SW 1271 (cell line): ENCODE measurements at regions not wholly inside any gene's neighbourhood (a gene's known extent, or its start where the extent isn't known, plus 50 kb on each side); places are given as distances from the start of the nearest gene placed in this dataset.
A peak's percentile ranks its signal among the peaks of the same experiment; 100 is the strongest.
"Not testable (repeated sequence)": the region's sequence is repeated elsewhere in the genome, so short reads cannot be mapped to it uniquely, and the experiment has no call there.

Source experiments
- DNase-seq, 2 experiments: peaks; one replicate each; lab custom pipeline; 2025; lab: John Stamatoyannopoulos, UW

DNA sequence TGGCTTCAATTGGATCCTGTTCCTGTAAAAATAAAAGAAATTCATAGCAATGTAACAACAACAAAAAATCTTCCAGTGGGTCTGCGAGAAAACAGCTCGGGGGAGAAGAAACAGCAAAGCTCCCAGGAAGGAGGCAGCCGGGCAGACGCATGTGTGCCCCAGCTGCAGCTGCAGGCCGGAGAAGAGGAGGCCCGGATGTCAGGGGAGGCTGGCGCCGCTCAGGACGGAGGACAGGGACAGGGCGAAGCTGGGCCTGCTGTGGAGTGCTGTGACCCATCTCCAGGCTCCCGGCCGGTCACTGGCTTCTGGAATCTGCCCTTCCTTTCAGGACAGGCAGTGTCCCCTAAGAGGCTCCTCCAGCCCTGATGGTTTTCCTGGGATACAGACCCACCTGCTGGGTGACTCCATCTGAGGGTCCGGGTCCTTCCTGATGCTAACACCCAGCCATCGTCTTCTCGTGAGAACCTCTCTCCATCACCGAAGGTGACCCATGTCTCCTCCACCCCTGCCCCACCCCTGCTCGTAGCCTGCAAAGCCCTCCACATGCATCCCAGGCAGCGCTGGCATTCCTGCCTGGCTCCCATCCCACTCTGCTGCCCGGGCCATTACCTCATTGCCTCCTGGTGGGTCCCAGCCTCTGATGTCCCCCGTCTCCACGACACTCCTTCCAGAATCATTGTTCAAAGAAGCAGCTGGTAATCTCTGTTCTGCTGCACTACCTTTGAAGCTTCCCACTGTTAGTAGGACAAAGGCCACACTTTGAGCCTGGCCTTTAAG is 145.4 kb upstream of the TWIST2 start:
- no peak for DNase-seq

DNA sequence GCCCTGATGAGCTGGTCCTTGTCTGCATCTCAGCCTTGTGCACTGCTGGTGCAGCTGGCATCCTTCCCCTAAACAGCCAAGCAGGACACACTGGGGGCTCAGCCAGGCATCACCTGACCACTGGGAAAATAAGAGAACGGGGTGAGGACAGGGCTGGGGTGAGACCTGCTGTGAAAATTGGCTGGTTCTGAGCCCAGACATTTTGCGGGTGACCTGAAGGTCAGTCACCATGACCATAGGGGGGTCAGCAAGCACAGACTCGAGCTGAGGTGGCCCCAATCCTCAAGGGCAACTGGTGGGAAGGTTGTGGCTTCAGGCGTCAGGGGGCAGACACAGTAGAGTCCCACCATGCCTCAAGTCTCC is 144.9 kb upstream of the TWIST2 start:
- DNase-seq: no peak

DNA sequence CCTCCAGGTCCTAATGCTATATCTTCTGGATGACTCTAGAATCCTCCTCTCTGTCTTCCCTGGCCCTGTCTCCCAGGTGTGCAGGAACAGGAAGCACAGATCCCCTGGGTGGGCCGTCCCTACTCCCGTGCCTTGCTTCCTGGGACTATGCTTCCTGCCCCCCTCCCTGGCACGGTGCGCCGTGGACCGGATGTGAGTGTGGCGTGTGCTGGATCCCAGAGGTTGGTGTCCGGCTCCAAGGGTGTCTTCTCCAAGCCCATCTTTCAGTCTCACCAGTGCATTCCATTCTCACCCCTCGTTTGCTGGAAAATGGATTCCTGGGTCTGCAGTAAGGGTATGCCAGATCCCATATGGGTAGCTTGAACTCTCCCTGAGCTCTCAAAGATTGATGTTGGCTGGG is 144.4 kb upstream of the TWIST2 start:
- no peak for DNase-seq

DNA sequence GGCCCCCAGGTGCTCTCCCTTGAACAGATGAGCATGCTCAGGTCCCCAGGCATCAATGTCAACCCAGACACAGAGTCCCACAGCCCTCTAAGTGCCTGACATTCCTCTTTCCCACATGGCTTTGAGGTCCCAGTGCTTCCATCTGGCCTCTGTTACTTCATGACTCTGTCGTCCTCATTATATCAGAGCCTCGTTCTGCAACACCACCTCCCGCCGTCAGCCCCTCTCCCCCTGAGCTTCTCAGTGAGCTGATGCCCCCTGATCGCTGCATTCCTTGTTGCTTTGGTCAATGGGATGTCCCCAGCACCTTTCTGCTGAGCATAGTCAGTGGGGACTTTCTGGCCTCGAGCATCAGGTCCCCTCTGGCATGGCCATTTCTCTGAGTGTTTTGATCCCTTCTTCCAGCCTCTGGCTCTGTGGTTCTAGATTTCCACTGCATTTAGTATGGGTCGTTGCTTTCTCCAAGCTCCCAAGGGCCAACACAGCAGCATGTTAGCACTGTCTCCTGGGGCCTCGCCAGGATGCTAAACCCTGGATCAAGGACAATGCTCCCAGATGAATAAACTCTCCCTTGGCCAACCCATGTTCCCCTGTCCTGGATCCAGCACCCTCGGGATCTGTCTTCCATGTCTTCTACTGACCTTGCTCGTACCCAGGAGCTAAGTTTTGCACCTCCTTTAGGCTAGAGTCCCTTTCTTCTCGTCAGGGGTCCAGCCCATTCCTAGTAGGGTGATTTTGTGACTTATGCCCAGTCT is 143.2 kb upstream of the TWIST2 start:
- DNase-seq: no peak

DNA sequence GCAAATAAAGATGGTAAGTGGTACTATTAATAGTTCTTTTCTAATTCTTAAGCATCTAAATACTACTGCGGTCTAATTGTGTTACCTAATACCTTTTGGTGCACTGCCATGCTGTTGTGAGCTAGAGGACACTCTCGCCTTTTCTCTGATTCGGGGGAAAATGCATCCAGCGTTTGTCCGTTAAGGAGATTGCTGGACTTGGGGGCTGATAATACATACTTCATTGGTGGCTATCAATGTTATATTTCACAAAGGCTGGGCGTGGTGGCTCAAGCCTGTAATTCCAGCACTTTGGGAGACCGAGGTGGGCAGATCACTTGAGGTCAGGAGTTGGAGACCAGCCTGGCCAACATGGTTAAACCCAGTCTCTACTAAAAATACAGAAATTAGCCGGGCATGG is 141.7 kb upstream of the TWIST2 start:
- DNase-seq: no peak

DNA sequence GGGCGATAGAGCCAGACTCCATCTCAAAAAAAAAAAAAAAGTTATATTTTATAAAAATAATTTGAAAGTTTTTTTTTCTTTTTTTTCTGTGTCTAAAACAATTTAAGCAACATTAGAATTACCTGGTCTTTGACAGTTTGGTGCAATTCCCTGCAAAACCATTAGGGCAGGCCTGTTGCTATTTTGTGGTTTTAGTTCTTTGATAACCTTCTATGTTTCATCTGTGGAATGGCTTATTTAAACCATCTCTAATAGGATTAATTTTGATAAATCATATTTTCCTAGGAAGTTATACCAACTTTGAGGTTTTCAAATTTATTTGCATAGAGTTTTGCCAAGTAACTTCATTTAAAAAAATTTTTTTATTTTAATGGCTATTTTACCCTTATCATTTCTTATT is 141.2 kb upstream of the TWIST2 start:
- DNase-seq: peak in 1 of 2 experiments; percentile 24

DNA sequence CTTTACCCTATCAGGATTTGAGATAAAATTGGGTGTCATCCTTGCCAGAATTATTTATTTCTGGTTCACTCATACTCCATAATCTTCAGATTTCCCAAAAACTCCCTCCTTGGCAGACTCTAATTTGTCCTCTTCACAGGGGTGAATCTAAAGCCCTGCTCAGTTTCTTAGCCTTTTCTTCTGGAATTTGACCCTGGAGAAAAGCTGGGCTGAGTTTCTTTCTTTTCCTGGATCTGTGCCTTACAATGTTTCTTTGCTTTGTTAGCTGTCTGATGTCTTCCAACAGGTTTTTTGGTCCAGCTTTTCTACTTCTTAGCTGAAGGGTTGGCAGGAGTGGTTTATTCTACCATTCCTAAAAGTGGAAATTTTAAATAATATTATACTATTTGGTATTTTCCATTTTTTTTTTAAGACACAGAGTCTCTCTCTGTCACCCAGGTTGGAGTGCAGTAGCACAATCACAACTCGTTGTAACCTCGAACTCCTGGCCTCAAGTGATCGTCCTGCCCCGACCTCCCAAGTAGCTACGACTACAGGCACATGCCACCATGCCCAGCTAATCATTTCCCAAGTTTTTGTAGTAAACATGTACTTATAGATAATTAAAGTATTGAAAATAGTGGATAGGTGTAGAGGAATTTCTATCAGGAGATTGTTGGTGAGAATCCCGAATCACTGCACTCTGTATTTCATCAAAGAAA is 138.4 kb upstream of the TWIST2 start:
- DNase-seq: no peak

DNA sequence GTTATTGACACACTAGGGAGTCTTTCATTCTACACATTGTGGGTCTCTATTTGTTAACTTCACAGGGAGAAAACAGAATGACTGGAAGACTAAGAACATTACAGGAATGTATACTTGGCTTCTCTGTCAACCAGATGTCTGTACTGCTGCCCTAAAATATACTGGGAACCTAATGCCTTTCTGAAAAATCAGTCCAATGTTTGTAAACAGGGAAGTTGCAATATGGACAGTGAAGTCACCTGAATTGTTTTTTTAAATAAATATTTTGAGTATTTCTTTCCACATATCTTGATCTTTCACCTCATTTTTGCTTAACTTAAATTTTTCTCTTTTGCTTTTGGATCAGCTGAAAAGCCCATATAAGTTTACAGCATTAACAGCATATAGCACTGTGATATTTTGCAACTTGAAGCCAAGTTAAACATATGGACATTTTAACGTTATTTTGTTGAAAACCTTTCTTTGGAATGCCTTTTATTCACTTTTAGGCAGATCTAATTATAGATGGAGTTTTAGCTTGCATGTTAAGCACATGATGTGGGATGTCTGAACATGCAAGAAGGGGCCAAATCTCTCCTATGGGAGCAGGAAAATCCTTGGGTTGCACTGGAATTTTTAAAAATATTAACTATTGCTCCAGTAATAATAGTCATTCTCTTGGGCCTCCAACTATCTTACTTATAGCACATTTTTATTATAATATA is 137.7 kb upstream of the TWIST2 start:
- DNase-seq: no peak

DNA sequence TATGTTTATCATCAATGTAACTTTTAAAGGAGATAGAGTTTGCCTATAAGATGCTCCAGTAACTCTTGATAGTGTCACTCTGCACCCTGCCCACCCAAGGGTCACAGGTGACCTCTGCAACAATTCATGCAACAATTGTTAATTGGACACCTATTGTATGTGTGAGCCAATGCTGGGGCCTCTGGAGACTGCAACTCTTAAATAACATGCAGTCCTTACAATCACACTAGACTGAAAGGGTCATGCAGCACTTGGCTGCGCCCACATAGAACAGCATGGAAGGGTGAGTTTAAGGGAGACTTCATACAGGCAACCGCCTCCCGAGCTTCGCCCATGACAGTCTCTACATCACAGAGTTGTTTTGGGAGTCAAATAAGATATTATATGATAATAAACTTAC is 137.1 kb upstream of the TWIST2 start:
- no peak for DNase-seq

DNA sequence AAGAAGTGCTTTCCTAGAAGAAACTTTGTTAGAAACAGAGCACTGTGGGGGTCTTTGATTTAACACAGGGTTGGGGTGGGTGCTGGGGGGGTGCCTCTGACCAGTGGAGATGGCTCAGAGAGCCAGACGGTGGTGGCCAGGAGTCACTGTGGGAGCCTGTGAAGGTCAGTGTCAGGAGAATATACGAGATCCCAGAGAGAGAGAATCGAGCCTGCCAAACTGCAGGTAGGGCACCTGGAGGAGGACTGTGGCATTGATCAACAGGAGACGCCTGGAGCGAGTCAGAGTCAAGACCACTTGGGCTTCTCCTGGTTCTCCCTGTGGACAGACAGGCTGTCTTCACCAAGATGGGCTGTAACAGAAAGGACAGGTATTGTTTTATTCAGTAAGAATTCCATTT is 136.5 kb upstream of the TWIST2 start:
- DNase-seq: no peak

DNA sequence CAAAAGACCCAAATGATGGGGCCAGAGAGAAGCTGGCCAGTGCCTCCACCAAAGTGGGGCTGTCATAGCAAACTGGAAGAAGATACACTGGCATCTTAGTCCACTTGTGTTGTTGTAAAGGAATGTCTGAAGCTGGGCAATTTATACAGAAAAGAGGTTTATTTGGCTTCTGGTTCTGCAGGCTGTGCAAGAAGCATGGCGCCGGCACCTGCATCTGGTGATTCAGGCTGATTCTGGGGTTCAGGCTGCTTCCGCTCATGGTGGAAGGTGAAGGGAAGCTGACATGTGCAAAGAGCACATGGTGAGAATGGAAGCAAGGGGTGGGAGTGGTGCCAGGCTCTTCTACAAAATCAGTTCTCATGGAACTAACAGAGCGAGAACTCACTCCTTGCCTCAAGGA is 135.9 kb upstream of the TWIST2 start:
- no peak for DNase-seq

DNA sequence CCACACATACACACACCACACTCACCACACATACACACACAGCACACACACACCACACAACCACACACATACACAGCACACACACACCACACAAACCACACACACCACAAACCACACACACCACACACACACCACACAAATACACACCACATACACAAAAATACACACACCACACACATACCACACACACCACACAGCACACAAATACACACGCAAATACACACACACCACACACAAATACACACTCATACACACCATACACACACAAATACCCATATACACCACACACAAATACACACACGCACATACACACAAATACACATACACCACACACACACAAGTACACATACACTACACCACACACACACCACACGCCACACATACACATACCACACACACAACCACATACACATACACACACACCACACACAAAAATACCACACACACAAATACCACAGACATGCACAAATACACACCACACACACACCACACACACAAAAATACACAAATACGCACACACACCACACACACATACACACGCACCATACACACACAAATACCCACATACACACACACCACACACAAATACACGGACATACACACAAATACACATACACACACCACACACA is 134.6 kb upstream of the TWIST2 start:
- no peak for DNase-seq

DNA sequence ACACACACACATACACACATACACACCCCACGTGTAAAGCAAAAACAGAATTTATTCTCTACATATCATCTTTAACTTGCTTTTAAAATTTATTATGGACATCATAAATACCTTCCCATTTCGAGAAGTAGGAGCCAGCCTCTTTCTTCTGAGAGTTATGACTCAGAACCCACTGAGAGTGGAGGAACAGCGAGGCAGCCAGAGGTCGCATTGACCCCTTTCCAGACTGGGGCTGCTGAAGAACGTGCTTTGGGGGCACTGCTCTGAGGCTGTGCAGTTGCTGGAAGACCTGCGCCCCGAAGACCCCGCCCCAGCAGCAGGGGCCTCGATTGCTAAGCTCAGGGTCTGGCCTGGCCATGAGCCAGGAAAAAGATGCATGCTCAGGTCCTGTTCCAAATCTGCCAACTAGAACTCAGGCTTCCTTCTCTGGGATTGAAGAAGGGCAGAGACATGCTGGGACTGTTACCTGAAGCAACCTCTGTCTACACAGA is 133.8 kb upstream of the TWIST2 start:
- no peak for DNase-seq

DNA sequence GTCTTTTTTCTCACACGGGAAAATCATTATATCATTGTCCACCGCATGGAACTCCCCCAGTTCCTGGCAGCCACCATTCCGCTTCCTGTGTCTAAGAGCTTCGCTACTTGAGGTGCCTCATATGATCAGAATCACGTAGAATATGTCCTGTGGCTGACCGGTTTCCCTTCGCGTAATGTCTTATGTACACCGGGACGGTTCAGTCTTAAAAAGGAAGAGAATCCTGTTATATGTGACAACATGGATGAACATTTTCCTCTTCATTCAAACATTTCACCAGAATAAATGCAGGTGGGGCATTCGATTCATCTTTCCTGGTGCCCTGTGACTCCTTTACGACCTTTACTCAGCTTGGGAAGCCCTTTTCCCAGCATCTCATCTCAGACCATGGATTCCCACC is 131.7 kb upstream of the TWIST2 start:
- DNase-seq: no peak

DNA sequence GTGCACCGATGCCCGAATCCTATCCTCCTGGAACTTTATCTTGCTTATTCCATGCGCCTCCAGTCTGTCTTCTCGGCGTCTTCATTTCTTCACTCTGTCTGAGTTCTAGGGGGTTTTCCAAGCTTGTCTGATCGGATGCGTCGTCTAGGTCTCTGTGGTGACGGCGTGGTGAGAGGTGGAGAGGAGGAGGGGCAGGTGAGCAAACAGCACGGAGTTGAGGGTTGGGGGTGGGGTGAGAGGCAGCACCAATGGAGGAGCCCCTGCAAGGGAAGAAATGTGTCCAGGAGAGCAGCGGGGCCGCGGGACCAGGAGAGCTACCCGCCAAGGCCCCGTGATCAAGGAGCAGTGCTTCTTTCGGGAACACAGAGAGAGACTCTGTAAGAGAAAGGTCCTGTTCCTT is 131.3 kb upstream of the TWIST2 start:
- DNase-seq: no peak

DNA sequence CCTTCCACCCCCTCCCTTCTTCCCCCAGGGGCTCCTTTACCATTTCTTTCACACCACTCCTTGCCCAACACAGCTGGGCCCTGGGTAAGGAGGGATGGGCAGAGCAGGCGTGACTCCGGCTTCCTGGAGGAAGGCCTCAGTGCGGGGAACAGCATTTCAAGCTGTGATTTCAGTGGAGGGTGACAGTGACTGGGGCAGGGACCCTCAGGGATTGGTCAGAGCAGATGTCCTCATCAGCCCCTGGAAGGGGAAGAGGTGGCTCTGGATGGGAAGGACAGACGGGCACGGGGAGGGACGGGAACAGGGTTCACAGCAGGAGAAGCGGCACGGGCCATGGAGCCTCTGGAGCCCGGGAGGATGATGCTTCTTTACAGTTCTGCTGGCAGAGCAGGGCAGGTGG is 130.8 kb upstream of the TWIST2 start:
- DNase-seq: no peak

DNA sequence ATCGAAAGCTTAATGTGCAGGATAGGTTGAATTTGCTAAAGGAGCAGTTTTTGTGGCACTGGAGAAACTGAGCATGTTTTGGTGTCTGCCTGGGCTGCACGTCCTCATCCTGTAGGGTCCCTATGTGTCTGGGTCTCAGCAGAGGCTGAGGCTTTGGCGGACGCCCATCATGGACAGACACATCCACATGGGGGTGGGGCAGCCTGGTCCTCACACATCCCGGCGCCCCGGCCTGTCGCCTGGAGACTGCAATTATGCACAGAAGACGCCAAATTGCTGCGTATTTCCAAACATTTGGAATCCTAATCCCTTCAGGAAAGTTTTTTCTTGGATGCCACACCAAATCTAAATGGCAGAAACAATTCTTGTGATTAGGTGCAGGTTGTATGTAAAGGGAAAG is 128.2 kb upstream of the TWIST2 start:
- no peak for DNase-seq

DNA sequence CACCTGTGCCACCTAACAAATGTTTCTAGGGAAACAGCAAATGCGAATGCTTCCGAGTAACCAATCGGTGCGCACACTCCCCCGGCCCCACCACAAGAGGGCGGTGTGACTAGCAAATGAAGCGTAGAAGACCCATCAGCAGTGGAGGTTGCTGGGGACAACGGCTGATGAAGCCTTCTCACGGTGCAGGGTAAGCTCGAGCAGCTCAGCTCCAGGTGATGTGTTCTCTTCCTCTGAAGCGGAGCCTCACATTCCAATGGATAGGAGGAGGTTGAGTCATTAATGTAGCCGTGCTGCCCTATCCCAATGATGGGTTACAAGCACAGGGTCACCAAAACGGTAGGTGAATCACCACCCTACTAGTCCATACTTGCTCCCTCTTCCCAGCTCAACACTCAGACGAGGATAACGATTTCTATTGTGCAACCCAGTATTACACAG is 127.6 kb upstream of the TWIST2 start:
- DNase-seq: peak in 1 of 2 experiments; percentile 22

DNA sequence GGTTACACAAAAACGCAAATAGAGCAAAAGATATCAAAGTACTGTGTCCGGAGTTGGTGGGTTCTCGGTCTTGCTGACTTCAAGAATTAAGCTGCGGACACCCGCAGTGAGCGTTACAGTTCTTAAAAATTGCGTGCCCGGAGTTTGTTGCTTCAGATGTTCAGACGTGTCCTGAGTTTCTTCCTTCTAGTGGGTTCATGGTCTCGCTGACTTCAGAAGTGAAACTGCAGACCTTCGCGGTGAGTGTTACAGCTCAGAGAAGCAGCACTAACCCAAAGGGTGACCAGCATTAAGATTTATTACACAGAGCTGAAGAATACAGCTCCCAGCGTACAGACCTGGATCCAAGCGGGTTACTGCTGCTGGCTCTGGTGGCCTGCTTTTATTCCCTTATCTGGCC is 125.7 kb upstream of the TWIST2 start:
- DNase-seq: no peak

DNA sequence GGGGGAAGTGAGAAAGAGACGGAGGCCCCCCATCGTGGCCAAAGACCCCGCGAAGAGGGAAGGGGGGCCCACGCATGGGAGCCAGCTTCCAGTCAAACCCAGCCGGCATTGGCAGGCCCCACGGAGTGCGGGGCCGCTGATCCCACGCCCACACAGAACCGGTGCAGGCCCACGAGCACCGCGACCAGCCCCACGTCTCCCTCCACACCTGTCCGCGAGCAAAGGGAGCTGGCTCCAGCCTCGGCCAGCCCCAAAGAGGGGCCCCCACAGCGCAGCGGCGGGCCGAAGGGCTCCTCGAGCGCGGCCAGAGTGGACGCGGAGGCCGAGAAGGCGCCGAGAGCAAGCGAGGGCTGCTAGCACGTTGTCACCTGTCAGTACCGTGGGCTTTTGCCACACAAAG is 125.0 kb upstream of the TWIST2 start:
- no peak for DNase-seq

DNA sequence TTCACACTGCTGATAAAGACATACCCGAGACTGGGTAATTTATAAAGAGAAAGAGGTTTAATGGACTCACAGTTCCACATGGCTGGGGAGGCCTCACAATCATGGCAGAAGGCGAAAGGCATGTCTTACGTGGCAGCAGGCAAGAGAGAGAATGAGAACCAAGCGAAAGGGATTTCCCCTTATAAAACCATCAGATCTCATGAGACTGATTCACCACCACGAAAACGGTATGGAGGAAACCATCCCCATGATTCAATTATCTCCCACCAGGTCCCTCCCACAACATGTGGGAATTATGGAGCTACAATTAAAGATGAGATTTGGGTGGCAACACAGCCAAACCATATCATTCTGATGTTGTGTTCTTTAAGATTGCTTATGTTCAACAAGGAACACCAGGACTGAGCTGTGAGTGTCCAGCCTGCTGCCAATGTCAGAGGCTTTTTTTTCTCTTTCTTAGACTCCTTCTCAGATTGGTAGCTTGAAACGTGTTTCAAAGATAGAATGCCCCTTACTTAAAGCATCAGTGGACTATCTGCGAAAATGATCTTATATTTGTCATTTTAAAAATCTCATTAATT is 124.1 kb upstream of the TWIST2 start:
- not testable (repeated sequence) for DNase-seq
